ENCODE measurements at regions not wholly inside any gene's neighbourhood (a gene's known extent, or its start where the extent isn't known, plus 50 kb on each side); places are given as distances from the start of the nearest gene placed in this dataset.

DNA sequence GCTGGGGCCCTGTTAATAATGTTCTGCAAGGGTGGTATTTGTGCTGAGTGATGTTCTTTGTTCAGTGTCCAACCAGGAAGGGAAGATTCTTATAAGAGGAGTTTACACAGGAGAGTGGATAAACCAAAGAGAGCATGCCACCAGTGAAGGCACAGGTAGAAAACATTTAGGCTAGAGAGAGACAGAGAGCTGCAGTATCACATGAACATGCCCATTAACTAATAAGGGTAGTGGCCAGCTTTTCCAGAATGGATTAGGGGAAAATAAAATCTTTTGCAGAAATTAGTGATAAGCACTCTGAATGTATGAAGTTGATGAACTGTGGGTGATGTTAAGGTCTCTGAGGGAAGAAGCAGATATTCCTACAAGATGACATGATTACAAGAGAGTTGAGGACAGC is 54.1 kb upstream of the PRLR start:
- no peak for FAIRE-seq
- TF ChIP-seq POLR2A (IDR thresholded peaks at IDR 0.05; ENCODE audit: low read depth, low read length) (no peak), SPI1 (IDR thresholded peaks at IDR 0.05; ENCODE audit: low read depth, low read length) (no peak), POLR2AphosphoS5 (IDR thresholded peaks at IDR 0.05; ENCODE audit: low read depth, low read length) (no peak), TAF1 (IDR thresholded peaks at IDR 0.05; ENCODE audit: low read depth, low read length) (no peak), POU2F2 (IDR thresholded peaks at IDR 0.05; ENCODE audit: low read depth, low read length) (no peak), PAX5 (IDR thresholded peaks at IDR 0.05; ENCODE audit: insufficient read depth, low read length, severe bottlenecking) (no peak)
- no peak for DNase-seq (ENCODE audit: insufficient read length, low spot score)

DNA sequence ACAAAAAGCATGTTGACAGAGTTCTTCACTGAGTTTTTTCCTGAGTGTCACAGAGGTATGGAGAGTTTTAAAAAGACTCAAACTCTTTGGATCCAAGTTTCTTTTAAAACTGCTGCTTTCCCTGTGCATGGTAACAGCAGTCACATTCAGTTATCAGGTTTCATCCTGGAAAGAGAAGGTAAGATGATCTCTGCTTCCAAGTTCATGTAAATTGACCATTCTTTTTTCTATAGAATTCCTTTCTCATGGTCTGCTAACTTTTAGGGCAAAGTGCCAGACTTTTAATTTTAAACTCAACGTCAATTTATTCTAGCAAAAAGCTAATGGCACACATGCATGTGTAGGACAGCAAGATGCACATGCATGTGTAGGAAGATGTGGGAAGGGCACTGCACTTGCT is 52.5 kb upstream of the PRLR start:
- no peak for DNase-seq (ENCODE audit: insufficient read length, low spot score)
- no peak for TF ChIP-seq SPI1 (IDR thresholded peaks at IDR 0.05; ENCODE audit: low read depth, low read length)
- TF ChIP-seq POLR2A (IDR thresholded peaks at IDR 0.05; ENCODE audit: low read depth, low read length), result no peak
- TF ChIP-seq POU2F2 (IDR thresholded peaks at IDR 0.05; ENCODE audit: low read depth, low read length), result no peak
- TF ChIP-seq TAF1 (IDR thresholded peaks at IDR 0.05; ENCODE audit: low read depth, low read length), result no peak
- no peak for TF ChIP-seq PAX5 (IDR thresholded peaks at IDR 0.05; ENCODE audit: insufficient read depth, low read length, severe bottlenecking)
- TF ChIP-seq POLR2AphosphoS5 (IDR thresholded peaks at IDR 0.05; ENCODE audit: low read depth, low read length), result no peak

DNA sequence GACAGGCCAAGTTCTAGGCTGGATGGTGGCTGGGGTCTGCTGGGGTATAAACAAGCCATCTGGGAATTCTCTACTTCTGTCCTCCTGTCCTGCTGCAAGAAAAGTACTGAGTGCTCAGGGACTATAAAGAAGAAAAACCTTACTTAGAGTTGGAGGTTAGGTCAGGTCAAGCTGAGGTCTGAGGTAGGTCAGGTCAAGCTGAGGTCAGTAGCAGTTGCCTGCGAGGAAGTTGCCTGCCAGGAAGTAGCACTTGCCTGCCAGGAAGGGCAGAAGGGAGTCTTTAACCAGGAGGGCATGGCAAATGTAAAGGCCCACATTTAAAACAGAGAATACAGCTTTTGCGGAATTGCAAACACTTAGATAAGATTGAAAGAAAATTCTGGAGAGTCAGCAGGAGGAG is 51.3 kb upstream of the PRLR start:
- FAIRE-seq (no peak), DNase-seq (ENCODE audit: insufficient read length, low spot score) (no peak)
- TF ChIP-seq POU2F2 (IDR thresholded peaks at IDR 0.05; ENCODE audit: low read depth, low read length), result no peak
- no peak for TF ChIP-seq SPI1 (IDR thresholded peaks at IDR 0.05; ENCODE audit: low read depth, low read length)
- TF ChIP-seq PAX5 (IDR thresholded peaks at IDR 0.05; ENCODE audit: insufficient read depth, low read length, severe bottlenecking), result no peak
- TF ChIP-seq POLR2A (IDR thresholded peaks at IDR 0.05; ENCODE audit: low read depth, low read length), result no peak

More for the DNA sequence above, 52.5 kb upstream of the PRLR start:
- FAIRE-seq, result no peak

Data from GM12891 (cell line).